ENCODE measurements at regions not wholly inside any gene's neighbourhood (a gene's known extent, or its start where the extent isn't known, plus 50 kb on each side); places are given as distances from the start of the nearest gene placed in this dataset.
"Not testable (repeated sequence)": the region's sequence is repeated elsewhere in the genome, so short reads cannot be mapped to it uniquely, and the experiment has no call there.

GRCh38 chr12:45522227-45522626 lies 207.3 kb upstream of the ARID2 start:
- Histone ChIP-seq H3K4me3 (replicated peaks in 1 of 3; ENCODE audit: insufficient read depth in 1 of 3, low read depth in 2 of 3, low read length in 3 of 3) (no peak overlapping the region), H3K27me3 (ENCODE audit: control insufficient read depth in 1 of 2, insufficient read depth in 2 of 2, low read length in 2 of 2) (0 out of 5 replicates have a peak, but pooled peaks cover 0 to 5% of the 10 kb centered on the region in 2 experiments), H3K4me2 (ENCODE audit: low read depth, low read length) (no peak overlapping the region), H2AFZ (ENCODE audit: low read length) (no peak overlapping the region), H3K9ac (ENCODE audit: insufficient read depth, low read depth, low read length) (no peak overlapping the region), H3K27ac (ENCODE audit: extremely low read length, insufficient read depth, low read length) (no peak overlapping the region), H3K79me2 (ENCODE audit: insufficient read depth, low read length) (no peaks in the 10 kb centered on the region), H3K4me1 (ENCODE audit: insufficient read depth, low read length) (no peaks in the 10 kb centered on the region), H4K20me1 (ENCODE audit: insufficient read depth, low read length) (no peaks in the 10 kb centered on the region), H3K36me3 (replicated peaks in 1 of 2; ENCODE audit: control insufficient read depth in 1 of 2, insufficient read depth in 2 of 2, low read length in 2 of 2) (no peaks in the 10 kb centered on the region), H3K9me3 (ENCODE audit: low read length) (no peaks in the 10 kb centered on the region)
- in situ Hi-C loops (cut with HindIII; ENCODE audit: extremely low pct_ligation_motif_present, low pct_unique_long_range_greater_than_20kb) = no loop called here
- intact Hi-C loops (cut with micrococcal nuclease; ENCODE audit: unreplicated experiment) = no loop called here
- ATAC-seq (no peak), DNase-seq (ENCODE audit: low spot score) (no peak), FAIRE-seq (no peak)
- ChIA-PET POLR2A (no interaction called here), CTCF (ENCODE audit: low intra/inter-chr PET ratio, low total read pairs) (no interaction called here)
- BruUV-seq (replicated peaks) = no TSS peak
- TF ChIP-seq KLF6 (CRISPR knock-in tag; IDR thresholded peaks at IDR 0.05) (no peak), ISX (CRISPR knock-in tag; conservative IDR thresholded peaks at IDR 0.05) (no peak), ZNF782 (CRISPR knock-in tag; IDR thresholded peaks at IDR 0.05; ENCODE audit: borderline replicate concordance) (no peak), ISL2 (CRISPR knock-in tag; IDR thresholded peaks at IDR 0.05) (no peak)
- no CpG with 5 or more reads among the region's 3 CpGs for WGBS (ENCODE audit: low lambda C conversion rate)

GRCh38 chr12:45526823-45527222 lies 202.7 kb upstream of the ARID2 start:
- POLR2A ChIA-PET; FAIRE-seq; H3K9me3 ChIP-seq (ENCODE audit: low read length); DNase-seq (ENCODE audit: low spot score); H3K27ac ChIP-seq (ENCODE audit: extremely low read length, insufficient read depth, low read length); H3K9ac ChIP-seq (ENCODE audit: insufficient read depth, low read depth, low read length); H4K20me1 ChIP-seq (ENCODE audit: insufficient read depth, low read length); CTCF ChIA-PET (ENCODE audit: low intra/inter-chr PET ratio, low total read pairs); ATAC-seq; H3K4me2 ChIP-seq (ENCODE audit: low read depth, low read length); H3K4me3 ChIP-seq (replicated peaks in 1 of 3; ENCODE audit: insufficient read depth in 1 of 3, low read depth in 2 of 3, low read length in 3 of 3); BruUV-seq (replicated peaks); H2AFZ ChIP-seq (ENCODE audit: low read length); H3K36me3 ChIP-seq (replicated peaks in 1 of 2; ENCODE audit: control insufficient read depth in 1 of 2, insufficient read depth in 2 of 2, low read length in 2 of 2); H3K79me2 ChIP-seq (ENCODE audit: insufficient read depth, low read length); H3K4me1 ChIP-seq (ENCODE audit: insufficient read depth, low read length); H3K27me3 ChIP-seq (ENCODE audit: control insufficient read depth in 1 of 2, insufficient read depth in 2 of 2, low read length in 2 of 2); intact Hi-C loops (cut with micrococcal nuclease; ENCODE audit: unreplicated experiment): not testable (repeated sequence)
- WGBS (ENCODE audit: low lambda C conversion rate) = 0% methylated on average over 1 of the region's 1 CpG
- in situ Hi-C loops (cut with HindIII; ENCODE audit: extremely low pct_ligation_motif_present, low pct_unique_long_range_greater_than_20kb) = loop anchor here (25.0 kb wide), 1 partner anchor 360 kb away; no protein-coding TSS in a partner anchor
